Motor neuron (in vitro differentiated cells): ENCODE measurements at regions not wholly inside any gene's neighbourhood (a gene's known extent, or its start where the extent isn't known, plus 50 kb on each side); places are given as distances from the start of the nearest gene placed in this dataset.
"Not testable (repeated sequence)": the region's sequence is repeated elsewhere in the genome, so short reads cannot be mapped to it uniquely, and the experiment has no call there.

ENCODE experiments used
- ATAC-seq, 8 experiments: fragments of 200-7000 bp; cut with Tn5 transposase; replicated peaks in 6 of 8; 2 replicates each; pipeline ENCODE4 v1.8.0; 2021; ENCODE audit warnings: mild to moderate bottlenecking in 8 of 8, moderate library complexity in 8 of 8
- H3K27ac ChIP-seq, 2 donors: fragments of 250-450 bp; sonication (Bioruptor Pico); 2 replicates each; pipeline ENCODE4 v1.9.0; 2021; ENCODE audit warnings: antibody characterized with exemption in 2 of 2, mild to moderate bottlenecking in 2 of 2, moderate library complexity in 1 of 2
- H3K4me1 ChIP-seq, 2 donors: fragments of 250-450 bp; sonication (Bioruptor Pico); replicated peaks in 1 of 2; 2 replicates each; pipeline ENCODE4 v1.6.1; 2021; ENCODE audit warnings: antibody characterized with exemption in 2 of 2, mild to moderate bottlenecking in 2 of 2, moderate library complexity in 1 of 2
- H3K4me3 ChIP-seq, 5 donors: fragments of 250-450 bp; sonication (Bioruptor Pico); 2 replicates each; pipeline ENCODE4 v1.9.0; 2021; ENCODE audit warnings: antibody characterized with exemption in 5 of 5, mild to moderate bottlenecking in 5 of 5, moderate library complexity in 4 of 5
- WGBS, 10 experiments: fragments of 450-650 bp; shearing (Covaris generic); methylation state at CpG; one replicate each; pipeline ENCODE4 v1.0.0; 2022; 5-methylcytosine and 5-hydroxymethylcytosine counted together
- in situ Hi-C, 9 experiments: fragments of 400-800 bp; cut with MboI; loops; one replicate each; pipeline ENCODE4 v1.15.0; 2021; ENCODE audit warnings: low sequenced_read_pairs in 9 of 9, low pct_unique_long_range_greater_than_20kb in 2 of 9; ENCODE audit not compliant: unreplicated experiment in 9 of 9

DNA sequence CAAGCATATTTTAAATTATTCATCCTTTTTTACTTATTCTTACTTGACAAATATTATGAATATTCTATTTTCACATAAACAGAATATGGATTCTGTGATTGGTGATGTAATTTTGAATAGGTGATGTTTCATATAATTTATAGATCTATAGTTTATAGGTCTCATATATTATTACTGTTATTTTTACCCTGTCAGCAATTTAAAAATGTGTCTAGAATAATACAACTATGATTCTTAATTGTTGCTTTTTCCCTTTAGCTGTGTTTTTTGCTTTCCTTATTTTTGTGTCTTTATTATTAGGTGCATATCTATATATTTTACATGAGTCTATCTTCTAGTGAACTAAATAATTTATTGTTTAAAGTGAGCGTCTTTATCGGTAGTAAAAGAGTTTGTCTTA is 226.7 kb upstream of the FSIP2 start:
- Histone ChIP-seq H3K4me1 (no peaks in the 10 kb centered on the region), H3K4me3 (no peak overlapping the region), H3K27ac (no peak overlapping the region)
- in situ Hi-C loops, result no loop called here
- no peak for ATAC-seq
- 0 to 100% (median 99%) methylated on average over 2 of the region's 2 CpGs; no CpG with 5 or more reads in 2 of the 10 experiments for WGBS, 10 experiments

DNA sequence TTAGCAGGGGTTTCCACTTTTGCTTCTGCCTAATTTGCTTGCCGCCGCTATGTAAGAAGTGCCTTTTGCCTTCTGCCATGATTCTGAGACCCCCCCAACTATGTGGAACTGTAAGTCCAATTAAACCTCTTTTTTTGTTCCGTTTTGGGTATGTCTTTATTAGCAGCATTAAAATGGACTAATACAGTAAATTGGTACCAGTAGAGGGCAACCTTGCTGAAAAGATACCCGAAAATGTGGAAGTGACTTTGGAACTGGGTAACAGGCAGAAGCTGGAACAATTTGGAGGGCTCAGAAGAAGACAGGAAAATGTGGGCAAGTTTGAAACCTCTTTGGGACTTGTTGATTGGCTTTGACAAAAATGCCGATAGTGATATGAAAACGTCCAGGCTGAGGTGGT is 216.1 kb upstream of the FSIP2 start:
- WGBS, 10 experiments, result 17 to 100% (median 86%) methylated on average over 1 to 6 of the region's 6 CpGs; no CpG with 5 or more reads in 1 of the 10 experiments
- no peak for ATAC-seq
- no peaks in the 10 kb centered on the region for H3K4me1 ChIP-seq
- no peak overlapping the region for H3K4me3 ChIP-seq
- H3K27ac ChIP-seq, result no peak overlapping the region
- in situ Hi-C loops, result no loop called here

DNA sequence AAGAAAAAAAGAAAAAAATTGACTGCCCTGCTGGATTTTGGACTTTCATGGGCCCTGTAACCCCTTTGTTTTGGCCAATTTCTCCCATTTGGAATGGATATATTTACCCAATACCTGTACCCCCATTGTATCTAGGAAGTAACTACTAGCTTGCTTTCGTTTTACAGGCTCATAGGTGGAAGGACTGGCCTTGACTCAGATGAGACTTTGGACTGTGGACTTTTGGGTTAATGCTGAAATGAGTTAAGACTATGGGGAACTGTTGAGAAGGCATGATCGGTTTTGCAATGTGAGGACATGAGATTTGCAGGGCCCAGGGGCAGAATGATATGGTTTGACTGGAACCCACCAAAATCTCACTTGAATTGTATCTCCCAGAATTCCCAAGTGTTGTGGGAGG is 214.4 kb upstream of the FSIP2 start:
- H3K4me1 ChIP-seq, H3K4me3 ChIP-seq, H3K27ac ChIP-seq, in situ Hi-C loops, ATAC-seq: not testable (repeated sequence)
- 0 to 100% (median 45%) methylated on average over 1 to 2 of the region's 2 CpGs; no CpG with 5 or more reads in 4 of the 10 experiments for WGBS, 10 experiments

DNA sequence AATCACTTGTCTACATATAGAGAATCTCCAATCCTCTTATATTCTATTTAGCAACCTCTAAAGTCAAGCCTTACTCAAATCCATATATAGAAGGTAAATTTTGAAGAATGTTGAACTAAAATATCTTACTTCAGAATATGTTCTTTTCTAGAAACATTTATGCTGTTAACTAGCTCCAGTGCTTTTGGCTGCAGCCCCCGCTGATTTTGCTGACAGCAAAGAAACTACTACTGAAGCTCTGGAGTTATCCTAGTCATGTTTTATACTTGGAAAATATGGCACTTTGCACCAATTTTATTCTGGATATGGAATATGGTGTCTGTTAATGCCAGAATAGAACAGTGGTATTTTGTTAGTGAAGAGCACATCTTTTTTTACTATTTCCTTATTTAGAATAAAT is 212.4 kb upstream of the FSIP2 start:
- Histone ChIP-seq H3K4me3 (no peak overlapping the region), H3K27ac (no peak overlapping the region), H3K4me1 (no peaks in the 10 kb centered on the region)
- 0 to 100% (median 86%) methylated on average over 1 of the region's 1 CpG; no CpG with 5 or more reads in 1 of the 10 experiments for WGBS, 10 experiments
- no peak for ATAC-seq
- in situ Hi-C loops, result no loop called here

DNA sequence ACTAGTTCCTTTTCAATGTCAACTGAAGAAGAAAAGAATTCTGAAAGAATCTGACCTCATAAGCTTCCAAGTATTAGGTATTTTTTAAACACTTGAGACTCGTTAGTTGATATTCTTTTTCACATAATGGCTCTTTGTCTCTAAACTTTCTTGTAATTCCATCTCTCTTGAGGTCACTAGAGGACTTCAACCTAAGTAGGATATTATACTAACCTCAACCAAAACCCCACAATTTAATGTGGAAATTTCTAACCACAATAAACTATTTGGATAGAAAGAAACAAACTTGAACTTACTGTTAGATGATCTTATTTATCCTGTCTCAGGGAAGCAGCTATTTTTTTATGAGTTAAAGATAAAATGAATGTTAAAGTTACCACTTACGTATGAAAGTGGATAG is 206.9 kb upstream of the FSIP2 start:
- no peak overlapping the region for H3K4me3 ChIP-seq
- no peaks in the 10 kb centered on the region for H3K4me1 ChIP-seq
- in situ Hi-C loops, result no loop called here
- WGBS, 10 experiments, result 0 to 100% (median 91%) methylated on average over 1 to 2 of the region's 2 CpGs; no CpG with 5 or more reads in 1 of the 10 experiments
- H3K27ac ChIP-seq, result no peak overlapping the region
- no peak for ATAC-seq

DNA sequence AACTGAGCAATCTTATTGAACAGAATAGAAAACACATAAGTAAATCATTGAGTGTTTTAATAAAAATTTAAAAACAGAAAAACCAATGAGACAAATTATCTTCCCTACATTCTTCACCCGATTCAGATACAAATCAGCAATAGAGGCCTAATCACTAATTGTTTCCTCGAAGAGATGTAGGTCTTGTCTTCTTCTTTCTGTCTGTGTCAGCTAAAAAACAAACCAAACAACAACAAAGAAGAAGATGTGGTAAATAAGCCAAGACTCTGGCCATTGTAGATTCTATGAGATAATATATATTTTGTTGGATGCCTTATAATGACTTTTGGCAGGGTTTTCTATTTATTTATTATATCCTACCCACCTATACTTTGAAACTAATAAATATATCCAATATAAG is 200.9 kb upstream of the FSIP2 start:
- WGBS, 10 experiments, result 14 to 89% (median 74%) methylated on average over 1 to 2 of the region's 2 CpGs
- H3K4me1 ChIP-seq, result no peaks in the 10 kb centered on the region
- H3K4me3 ChIP-seq, result no peak overlapping the region
- in situ Hi-C loops, result no loop called here
- no peak overlapping the region for H3K27ac ChIP-seq
- ATAC-seq, result no peak

DNA sequence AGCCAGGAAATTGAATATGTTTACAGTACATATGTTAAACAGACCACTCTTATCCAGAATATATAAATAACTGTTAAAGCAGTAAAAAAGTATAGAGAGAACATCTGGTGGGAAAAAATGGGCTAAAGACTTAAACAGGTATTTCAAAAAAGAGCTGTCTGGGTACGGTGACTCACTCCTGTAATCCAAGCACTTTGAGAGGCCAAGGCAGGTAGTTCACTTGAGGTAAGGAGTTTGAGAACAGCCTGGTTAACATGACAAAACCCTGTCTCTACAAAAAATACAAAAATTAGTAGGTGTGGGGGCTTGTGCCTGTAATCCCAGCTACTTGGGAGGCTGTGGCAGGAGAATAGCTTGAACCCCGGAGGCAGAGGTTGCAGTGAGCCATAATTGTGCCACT is 171.4 kb upstream of the FSIP2 start:
- WGBS, 10 experiments, result 18 to 100% (median 100%) methylated on average over 1 to 2 of the region's 2 CpGs; no CpG with 5 or more reads in 1 of the 10 experiments
- no peak for ATAC-seq
- no peaks in the 10 kb centered on the region for H3K4me1 ChIP-seq
- in situ Hi-C loops, result no loop called here
- no peak overlapping the region for H3K27ac ChIP-seq
- no peak overlapping the region for H3K4me3 ChIP-seq

DNA sequence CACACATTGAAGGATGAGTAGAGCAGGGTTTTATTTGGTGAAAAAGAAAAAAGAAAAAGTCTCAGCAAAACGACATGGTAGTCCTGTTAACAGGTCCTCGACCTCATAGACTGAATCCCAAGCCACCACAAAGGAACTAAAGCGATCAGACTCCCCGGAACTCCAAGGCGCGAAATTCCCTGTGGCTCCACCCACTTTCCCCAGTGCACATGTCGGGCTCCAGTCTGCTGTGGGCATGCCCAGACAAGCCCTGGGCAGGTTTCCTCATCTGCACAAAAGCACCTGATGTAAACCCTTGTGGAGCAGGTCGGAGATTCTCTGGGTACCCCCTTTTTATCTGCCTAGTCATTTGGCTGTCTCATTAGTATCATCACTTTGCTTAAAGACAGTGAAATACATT is 170.7 kb upstream of the FSIP2 start:
- Histone ChIP-seq H3K4me1 (no peaks in the 10 kb centered on the region), H3K27ac (no peak overlapping the region), H3K4me3 (no peak overlapping the region)
- 0 to 96% (median 87%) methylated on average over 1 to 5 of the region's 8 CpGs; no CpG with 5 or more reads in 2 of the 10 experiments for WGBS, 10 experiments
- ATAC-seq, result no peak
- in situ Hi-C loops, result no loop called here

DNA sequence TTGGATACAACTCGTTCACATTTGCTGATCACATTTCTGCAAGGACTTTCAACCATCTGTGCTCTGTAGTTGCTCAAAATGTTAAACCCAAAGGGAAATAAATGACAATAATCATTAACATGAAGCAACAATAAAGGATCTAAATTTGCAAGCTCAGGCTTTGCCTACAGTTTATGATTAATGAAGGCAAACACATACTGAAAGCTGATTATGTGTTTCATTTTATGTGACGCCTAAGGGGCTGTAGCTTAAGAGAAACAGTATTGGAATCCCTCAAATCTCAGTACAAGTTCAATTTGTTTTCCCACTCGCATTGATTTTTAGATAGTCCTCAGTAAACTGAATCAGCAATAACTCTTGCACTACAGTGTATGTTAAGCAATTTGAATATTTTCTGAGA is 160.3 kb upstream of the FSIP2 start:
- Histone ChIP-seq H3K4me3 (no peak overlapping the region), H3K27ac (no peak overlapping the region), H3K4me1 (peaks cover 5 to 15% of the 10 kb centered on the region in 2 donors)
- in situ Hi-C loops, result no loop called here
- ATAC-seq, result peak in 2 of 8 experiments; percentile 50 to 68
- WGBS, 10 experiments, result 0 to 92% (median 50%) methylated on average over 1 to 3 of the region's 3 CpGs; no CpG with 5 or more reads in 1 of the 10 experiments

DNA sequence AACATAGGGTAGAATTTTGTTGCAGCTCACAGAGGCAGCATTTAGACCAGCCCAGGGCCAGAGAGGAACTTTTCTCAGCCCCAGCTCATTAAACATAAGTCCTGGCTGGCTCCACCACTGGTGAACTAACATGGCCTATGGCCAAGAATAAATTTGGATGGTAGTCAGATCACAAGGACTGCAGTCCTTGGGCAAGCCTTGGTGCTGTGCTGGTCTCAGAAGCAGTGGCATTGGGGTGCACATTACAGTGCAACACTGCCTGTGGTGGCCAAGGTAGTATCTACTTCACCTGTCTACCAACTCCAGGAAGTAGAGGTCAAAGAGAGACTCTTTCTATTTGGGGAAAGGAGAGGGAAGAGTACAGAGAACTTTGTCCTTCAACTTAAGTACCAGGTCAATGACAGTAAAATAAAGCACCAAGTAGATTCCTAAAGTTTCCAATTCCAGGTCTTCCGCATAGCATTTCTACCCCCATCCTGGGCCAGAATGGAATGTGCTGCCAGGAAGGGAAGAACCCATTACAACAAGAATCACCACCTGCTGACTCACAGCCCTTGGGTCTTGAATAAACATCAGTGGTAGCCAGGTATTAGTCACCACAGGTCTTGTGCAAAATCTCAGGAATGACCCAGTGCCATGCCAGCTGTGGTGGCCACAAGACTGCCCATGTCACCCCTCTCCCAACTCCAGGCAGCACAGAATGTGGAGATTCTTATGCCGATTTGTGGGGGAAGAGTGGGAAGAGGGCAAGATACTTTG is 155.4 kb upstream of the FSIP2 start:
- 0 to 100% (median 71%) methylated on average over 1 to 2 of the region's 2 CpGs; no CpG with 5 or more reads in 4 of the 10 experiments for WGBS, 10 experiments
- peak in 2 of 8 experiments; percentile 23 to 27 for ATAC-seq
- in situ Hi-C loops, result no loop called here
- no peak overlapping the region for H3K27ac ChIP-seq
- peaks cover 3 to 11% of the 10 kb centered on the region in 2 donors for H3K4me1 ChIP-seq
- no peak overlapping the region for H3K4me3 ChIP-seq

DNA sequence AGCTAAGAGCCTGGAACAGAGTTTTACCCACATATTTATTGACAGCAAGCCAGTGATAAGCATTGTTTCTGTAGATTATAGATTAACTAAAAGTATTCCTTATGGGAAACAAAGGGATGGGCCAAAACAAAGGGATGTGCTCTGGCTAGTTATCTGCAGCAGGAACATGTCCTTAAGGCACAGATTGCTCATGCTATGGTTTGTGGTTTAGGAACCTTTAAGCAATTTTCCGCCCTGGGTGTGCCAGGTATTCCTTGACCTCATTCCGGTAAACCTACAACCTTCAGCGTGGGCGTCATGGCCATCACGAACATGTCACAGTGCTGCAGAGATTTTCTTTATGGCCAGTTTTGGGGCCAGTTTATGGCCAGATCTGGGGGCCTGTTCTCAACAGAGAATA is 153.4 kb upstream of the FSIP2 start:
- ATAC-seq, H3K27ac ChIP-seq, in situ Hi-C loops, H3K4me1 ChIP-seq, H3K4me3 ChIP-seq: not testable (repeated sequence)
- WGBS, 10 experiments, result 0 to 100% (median 97%) methylated on average over 1 to 5 of the region's 5 CpGs; no CpG with 5 or more reads in 2 of the 10 experiments

DNA sequence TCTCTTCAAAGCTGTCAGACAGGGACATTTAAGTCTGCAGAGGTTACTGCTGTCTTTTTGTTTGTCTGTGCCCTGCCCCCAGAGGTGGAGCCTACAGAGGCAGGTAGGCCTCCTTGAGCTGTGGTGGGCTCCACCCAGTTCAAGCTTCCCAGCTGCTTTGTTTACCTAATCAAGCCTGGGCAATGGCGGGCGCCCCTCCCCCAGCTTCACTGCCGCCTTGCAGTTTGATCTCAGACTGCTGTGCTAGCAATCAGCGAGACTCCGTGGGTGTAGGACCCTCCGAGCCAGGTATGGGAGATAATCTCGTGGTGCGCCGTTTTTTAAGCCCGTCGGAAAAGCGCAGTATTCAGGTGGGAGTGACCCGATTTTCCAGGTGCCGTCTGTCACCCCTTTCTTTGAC is 147.3 kb upstream of the FSIP2 start:
- H3K4me1 ChIP-seq, ATAC-seq, H3K4me3 ChIP-seq, H3K27ac ChIP-seq, in situ Hi-C loops: not testable (repeated sequence)
- WGBS, 10 experiments, result no CpG with 5 or more reads among the region's 14 CpGs

DNA sequence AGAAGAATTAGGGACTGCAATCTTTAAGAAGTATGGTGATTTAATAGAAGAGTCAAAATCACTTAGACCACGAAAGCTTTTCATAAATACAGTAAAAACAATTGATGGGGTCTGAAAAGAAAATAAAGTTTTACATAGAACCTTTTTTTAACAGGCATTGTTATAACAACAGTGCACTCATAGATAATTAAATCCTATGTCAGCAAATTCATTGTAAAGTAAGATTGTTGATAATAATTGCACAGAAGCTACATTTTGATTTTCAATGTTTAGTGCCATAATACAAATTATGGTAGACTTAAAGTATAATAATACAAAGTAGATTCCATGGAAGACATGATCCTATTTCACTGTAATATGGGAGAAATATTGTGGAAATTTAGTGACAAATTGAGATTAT is 130.7 kb upstream of the FSIP2 start:
- H3K4me3 ChIP-seq, result no peak overlapping the region
- in situ Hi-C loops, result loop anchor here in 1 of 9 experiments (25.0 kb wide), 1 partner anchor 654 kb away; no protein-coding TSS in a partner anchor
- no peaks in the 10 kb centered on the region for H3K4me1 ChIP-seq

DNA sequence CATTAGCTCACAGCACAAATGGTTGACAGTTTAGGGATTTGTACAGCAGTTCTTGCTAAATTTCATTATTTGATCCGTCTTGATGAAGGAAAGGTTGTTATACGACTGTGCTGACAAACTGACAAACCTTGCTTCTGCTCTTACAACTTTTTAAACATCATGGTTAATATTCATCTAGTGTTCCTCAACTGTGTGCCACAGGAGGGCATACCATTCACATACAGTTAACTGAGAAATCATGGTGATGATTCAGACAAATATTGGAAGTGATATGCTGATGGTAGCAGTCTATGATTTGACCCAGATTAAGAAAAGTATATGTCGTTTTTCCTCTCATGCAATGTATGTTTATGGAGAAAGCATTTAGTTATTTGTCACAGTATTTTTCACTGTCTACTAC is 129.8 kb upstream of the FSIP2 start:
- peak in 2 of 8 experiments; percentile 63 to 75 for ATAC-seq
- in situ Hi-C loops, result loop anchor here in 1 of 9 experiments (25.0 kb wide), 1 partner anchor 654 kb away; no protein-coding TSS in a partner anchor
- 0 to 100% (median 73%) methylated on average over 1 to 3 of the region's 3 CpGs; no CpG with 5 or more reads in 1 of the 10 experiments for WGBS, 10 experiments

More for the DNA sequence above, 130.7 kb upstream of the FSIP2 start:
- no peak overlapping the region for H3K27ac ChIP-seq
- no peak for ATAC-seq
- 0 to 100% (median 91%) methylated on average over 1 of the region's 1 CpG; no CpG with 5 or more reads in 1 of the 10 experiments for WGBS, 10 experiments

More for the DNA sequence above, 129.8 kb upstream of the FSIP2 start:
- H3K27ac ChIP-seq, result no peak overlapping the region
- H3K4me1 ChIP-seq, result no peaks in the 10 kb centered on the region
- H3K4me3 ChIP-seq, result no peak overlapping the region
